Neural progenitor cell (in vitro differentiated cells): ENCODE measurements at regions not wholly inside any gene's neighbourhood (a gene's known extent, or its start where the extent isn't known, plus 50 kb on each side); places are given as distances from the start of the nearest gene placed in this dataset.

Experiments
- EZH2phosphoT487 ChIP-seq: fragments of 200-600 bp; sonication (generic); IDR thresholded peaks from 2 replicates; pipeline ENCODE4 v1.6.1; 2017; ENCODE audit warnings: antibody characterized with exemption
- TF ChIP-seq, protein P1 (sequence below): fragments of 200-600 bp; sonication (generic); IDR thresholded peaks from 2 replicates; pipeline ENCODE4 v1.5.1; 2017; ENCODE audit warnings: antibody characterized with exemption, mild to moderate bottlenecking

DNA sequence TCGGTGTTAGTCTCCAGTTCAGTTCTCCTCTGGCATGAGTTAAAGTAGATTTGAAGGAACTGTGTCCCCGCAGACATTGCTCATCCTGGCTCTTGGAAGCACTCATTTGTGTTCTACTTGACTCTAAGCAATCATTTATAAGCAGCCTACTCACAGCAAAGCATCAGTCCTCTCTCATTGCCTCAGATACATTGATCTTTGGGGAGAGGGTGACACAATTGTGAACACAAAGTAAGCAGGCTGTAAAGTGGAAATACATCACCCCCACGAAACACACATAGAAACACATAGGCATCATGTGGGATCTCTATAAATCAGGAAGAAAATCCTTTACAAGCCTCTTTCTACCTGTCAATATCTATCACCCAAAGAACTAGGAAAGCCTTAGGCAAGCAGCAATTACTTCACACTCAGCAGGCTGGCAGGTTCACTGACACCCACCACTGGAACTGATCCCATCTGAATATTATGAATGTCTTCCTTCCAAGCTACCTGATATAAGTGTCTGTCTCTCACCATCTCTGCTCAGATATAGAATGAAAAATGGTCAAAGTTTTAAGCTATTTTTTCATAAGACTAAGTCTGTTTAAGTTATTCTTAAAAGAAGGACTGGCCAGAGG is 675.8 kb downstream of the HACE1 start:
- TF ChIP-seq, protein P1, sequence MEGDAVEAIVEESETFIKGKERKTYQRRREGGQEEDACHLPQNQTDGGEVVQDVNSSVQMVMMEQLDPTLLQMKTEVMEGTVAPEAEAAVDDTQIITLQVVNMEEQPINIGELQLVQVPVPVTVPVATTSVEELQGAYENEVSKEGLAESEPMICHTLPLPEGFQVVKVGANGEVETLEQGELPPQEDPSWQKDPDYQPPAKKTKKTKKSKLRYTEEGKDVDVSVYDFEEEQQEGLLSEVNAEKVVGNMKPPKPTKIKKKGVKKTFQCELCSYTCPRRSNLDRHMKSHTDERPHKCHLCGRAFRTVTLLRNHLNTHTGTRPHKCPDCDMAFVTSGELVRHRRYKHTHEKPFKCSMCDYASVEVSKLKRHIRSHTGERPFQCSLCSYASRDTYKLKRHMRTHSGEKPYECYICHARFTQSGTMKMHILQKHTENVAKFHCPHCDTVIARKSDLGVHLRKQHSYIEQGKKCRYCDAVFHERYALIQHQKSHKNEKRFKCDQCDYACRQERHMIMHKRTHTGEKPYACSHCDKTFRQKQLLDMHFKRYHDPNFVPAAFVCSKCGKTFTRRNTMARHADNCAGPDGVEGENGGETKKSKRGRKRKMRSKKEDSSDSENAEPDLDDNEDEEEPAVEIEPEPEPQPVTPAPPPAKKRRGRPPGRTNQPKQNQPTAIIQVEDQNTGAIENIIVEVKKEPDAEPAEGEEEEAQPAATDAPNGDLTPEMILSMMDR: no peak
- no peak for TF ChIP-seq EZH2phosphoT487
